PC-9 (cell line): ENCODE measurements at regions not wholly inside any gene's neighbourhood (a gene's known extent, or its start where the extent isn't known, plus 50 kb on each side); places are given as distances from the start of the nearest gene placed in this dataset.

Experiments used
- EZH2 ChIP-seq: fragments of 200-600 bp; sonication (generic); IDR thresholded peaks from 2 replicates; pipeline ENCODE4 v1.8.0; 2017; ENCODE audit warnings: antibody characterized with exemption, low read depth
- TF ChIP-seq, protein P1 (sequence below): fragments of 200-600 bp; sonication (generic); conservative IDR thresholded peaks from 2 replicates; pipeline ENCODE4 v1.6.1; 2017; ENCODE audit warnings: mixed run types, antibody characterized with exemption, mild to moderate bottlenecking, moderate library complexity

DNA sequence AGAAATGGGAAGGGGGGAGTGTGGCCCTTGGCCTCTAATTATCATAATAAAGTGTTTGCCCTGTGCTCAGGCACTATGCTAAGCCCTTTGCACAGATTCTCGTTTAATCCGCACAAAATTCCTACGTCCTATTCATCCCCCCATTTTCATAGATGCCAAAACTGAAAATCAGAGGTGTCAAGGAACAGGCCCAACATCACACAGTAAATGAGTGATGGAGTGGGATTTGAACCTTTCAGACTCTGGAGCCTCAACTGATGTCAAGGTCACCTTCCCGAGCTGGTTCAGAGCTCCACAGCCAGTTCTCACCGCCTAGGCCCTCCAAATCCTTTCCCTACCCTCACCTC is 80.7 kb downstream of the IRF2BPL start:
- TF ChIP-seq, protein P1, sequence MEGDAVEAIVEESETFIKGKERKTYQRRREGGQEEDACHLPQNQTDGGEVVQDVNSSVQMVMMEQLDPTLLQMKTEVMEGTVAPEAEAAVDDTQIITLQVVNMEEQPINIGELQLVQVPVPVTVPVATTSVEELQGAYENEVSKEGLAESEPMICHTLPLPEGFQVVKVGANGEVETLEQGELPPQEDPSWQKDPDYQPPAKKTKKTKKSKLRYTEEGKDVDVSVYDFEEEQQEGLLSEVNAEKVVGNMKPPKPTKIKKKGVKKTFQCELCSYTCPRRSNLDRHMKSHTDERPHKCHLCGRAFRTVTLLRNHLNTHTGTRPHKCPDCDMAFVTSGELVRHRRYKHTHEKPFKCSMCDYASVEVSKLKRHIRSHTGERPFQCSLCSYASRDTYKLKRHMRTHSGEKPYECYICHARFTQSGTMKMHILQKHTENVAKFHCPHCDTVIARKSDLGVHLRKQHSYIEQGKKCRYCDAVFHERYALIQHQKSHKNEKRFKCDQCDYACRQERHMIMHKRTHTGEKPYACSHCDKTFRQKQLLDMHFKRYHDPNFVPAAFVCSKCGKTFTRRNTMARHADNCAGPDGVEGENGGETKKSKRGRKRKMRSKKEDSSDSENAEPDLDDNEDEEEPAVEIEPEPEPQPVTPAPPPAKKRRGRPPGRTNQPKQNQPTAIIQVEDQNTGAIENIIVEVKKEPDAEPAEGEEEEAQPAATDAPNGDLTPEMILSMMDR, result no peak
- TF ChIP-seq EZH2, result no peak
